ENCODE measurements at regions not wholly inside any gene's neighbourhood (a gene's known extent, or its start where the extent isn't known, plus 50 kb on each side); places are given as distances from the start of the nearest gene placed in this dataset.

- TF ChIP-seq POLR2A (IDR thresholded peaks at IDR 0.05; ENCODE audit: extremely low read depth, insufficient read length) (no peak), MYC (IDR thresholded peaks at IDR 0.05; ENCODE audit: low read depth, low read length) (no peak)
- TF ChIP-seq, protein P1, sequence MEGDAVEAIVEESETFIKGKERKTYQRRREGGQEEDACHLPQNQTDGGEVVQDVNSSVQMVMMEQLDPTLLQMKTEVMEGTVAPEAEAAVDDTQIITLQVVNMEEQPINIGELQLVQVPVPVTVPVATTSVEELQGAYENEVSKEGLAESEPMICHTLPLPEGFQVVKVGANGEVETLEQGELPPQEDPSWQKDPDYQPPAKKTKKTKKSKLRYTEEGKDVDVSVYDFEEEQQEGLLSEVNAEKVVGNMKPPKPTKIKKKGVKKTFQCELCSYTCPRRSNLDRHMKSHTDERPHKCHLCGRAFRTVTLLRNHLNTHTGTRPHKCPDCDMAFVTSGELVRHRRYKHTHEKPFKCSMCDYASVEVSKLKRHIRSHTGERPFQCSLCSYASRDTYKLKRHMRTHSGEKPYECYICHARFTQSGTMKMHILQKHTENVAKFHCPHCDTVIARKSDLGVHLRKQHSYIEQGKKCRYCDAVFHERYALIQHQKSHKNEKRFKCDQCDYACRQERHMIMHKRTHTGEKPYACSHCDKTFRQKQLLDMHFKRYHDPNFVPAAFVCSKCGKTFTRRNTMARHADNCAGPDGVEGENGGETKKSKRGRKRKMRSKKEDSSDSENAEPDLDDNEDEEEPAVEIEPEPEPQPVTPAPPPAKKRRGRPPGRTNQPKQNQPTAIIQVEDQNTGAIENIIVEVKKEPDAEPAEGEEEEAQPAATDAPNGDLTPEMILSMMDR (IDR thresholded peaks at IDR 0.05; ENCODE audit: low read depth, low read length), result no peak
- TF ChIP-seq, protein P2, sequence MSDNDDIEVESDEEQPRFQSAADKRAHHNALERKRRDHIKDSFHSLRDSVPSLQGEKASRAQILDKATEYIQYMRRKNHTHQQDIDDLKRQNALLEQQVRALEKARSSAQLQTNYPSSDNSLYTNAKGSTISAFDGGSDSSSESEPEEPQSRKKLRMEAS (IDR thresholded peaks at IDR 0.05; ENCODE audit: low read depth, low read length), result no peak
Measured at GRCh38 chr3:160097478-160097877, 108.8 kb downstream of the IL12A start.
